ENCODE measurements at regions not wholly inside any gene's neighbourhood (a gene's known extent, or its start where the extent isn't known, plus 50 kb on each side); places are given as distances from the start of the nearest gene placed in this dataset.

DNA sequence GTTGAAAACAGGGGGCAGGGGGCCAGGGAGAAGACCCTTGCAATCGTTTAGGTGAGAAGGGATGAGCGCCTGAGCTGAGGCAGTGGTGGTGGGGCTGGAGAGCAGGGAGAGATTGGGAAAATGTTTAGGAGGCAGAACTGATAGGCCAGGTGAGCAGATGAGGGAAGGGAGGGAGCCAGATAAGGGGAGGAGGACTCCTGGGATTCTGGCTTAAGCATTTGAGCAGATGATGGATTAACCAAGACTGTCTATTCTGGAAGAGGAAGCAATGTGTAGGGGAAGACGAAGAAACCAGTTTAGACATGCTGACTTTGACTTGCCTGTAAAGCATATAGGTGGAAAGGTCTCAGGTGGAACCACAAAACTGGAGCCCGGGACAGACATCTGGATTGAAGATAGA lies 49.9 kb upstream of the ASPRV1 start:
- H3K36me3 Mint-ChIP-seq (ENCODE audit: low read depth): peaks cover 13% of the 10 kb centered on the region
- H3K4me1 Mint-ChIP-seq (ENCODE audit: low read depth): peaks cover 15% of the 10 kb centered on the region
- ChIA-PET CTCF (no interaction called here), POLR2A (interaction anchor here (0.7 kb wide), 1 partner anchor 175 kb away, joined by 3 read pairs; no protein-coding TSS in a partner anchor)
- TF ChIP-seq, protein P1, sequence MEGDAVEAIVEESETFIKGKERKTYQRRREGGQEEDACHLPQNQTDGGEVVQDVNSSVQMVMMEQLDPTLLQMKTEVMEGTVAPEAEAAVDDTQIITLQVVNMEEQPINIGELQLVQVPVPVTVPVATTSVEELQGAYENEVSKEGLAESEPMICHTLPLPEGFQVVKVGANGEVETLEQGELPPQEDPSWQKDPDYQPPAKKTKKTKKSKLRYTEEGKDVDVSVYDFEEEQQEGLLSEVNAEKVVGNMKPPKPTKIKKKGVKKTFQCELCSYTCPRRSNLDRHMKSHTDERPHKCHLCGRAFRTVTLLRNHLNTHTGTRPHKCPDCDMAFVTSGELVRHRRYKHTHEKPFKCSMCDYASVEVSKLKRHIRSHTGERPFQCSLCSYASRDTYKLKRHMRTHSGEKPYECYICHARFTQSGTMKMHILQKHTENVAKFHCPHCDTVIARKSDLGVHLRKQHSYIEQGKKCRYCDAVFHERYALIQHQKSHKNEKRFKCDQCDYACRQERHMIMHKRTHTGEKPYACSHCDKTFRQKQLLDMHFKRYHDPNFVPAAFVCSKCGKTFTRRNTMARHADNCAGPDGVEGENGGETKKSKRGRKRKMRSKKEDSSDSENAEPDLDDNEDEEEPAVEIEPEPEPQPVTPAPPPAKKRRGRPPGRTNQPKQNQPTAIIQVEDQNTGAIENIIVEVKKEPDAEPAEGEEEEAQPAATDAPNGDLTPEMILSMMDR (IDR thresholded peaks at IDR 0.05): no peak
- no peaks in the 10 kb centered on the region for H3K27me3 Mint-ChIP-seq
- ATAC-seq: no peak
- H3K4me3 Mint-ChIP-seq: no peak overlapping the region
- H3K27ac Mint-ChIP-seq: peak overlapping the region; percentile 26
- H3K9me3 Mint-ChIP-seq: no peaks in the 10 kb centered on the region
- no peak for DNase-seq
- intact Hi-C loops (cut with micrococcal nuclease): no loop called here
